H1 (cell line): ENCODE measurements at regions not wholly inside any gene's neighbourhood (a gene's known extent, or its start where the extent isn't known, plus 50 kb on each side); places are given as distances from the start of the nearest gene placed in this dataset.

Experiments
- CTCF ChIA-PET: fragments of 300-600 bp; sonication (Branson Sonifier 250); formaldehyde crosslinking; loops from one replicate; lab custom pipeline; 2021; ENCODE audit not compliant: partially characterized antibody; lab: Charles Lee
- POLR2A ChIA-PET: fragments of 300-600 bp; sonication (Branson Sonifier 250); formaldehyde crosslinking; loops from one replicate; lab custom pipeline; 2021; ENCODE audit warnings: inconsistent platforms; ENCODE audit not compliant: partially characterized antibody; lab: Charles Lee
- DNase-seq, 2 experiments: peaks; one replicate each; pipeline versions ENCODE4 v3.0.0 to v3.0.0-alpha.2; 2010 to 2022; ENCODE audit warnings: low spot score in 2 of 2, low read depth in 1 of 2, mixed read lengths in 1 of 2
- FAIRE-seq: peaks from 2 replicates; lab custom pipeline; 2011; peaks lifted over from hg19 to GRCh38; lab: Jason Lieb, UNC
- H2AFZ ChIP-seq: 2 replicates; pipeline ENCODE4 v1.8.1; 2012; ENCODE audit warnings: low read length, inconsistent platforms
- H2AK5ac ChIP-seq: 2 replicates; pipeline ENCODE4 v1.6.1; 2013; ENCODE audit warnings: low read depth, low read length
- H2BK120ac ChIP-seq: replicated peaks from 2 replicates; pipeline ENCODE3; 2013; ENCODE audit warnings: low read depth, low read length, inconsistent platforms
- H2BK12ac ChIP-seq: 2 replicates; pipeline ENCODE4 v1.6.1; 2013; ENCODE audit warnings: low read depth, low read length
- H2BK15ac ChIP-seq: 2 replicates; pipeline ENCODE4 v1.6.1; 2013; ENCODE audit warnings: low read length
- H2BK20ac ChIP-seq: 2 replicates; pipeline ENCODE4 v1.6.1; 2013; ENCODE audit warnings: low read length
- H2BK5ac ChIP-seq: 2 replicates; pipeline ENCODE4 v1.6.1; 2013; ENCODE audit warnings: low read depth, low read length
- H3K14ac ChIP-seq: 2 replicates; pipeline ENCODE4 v1.6.1; 2013; ENCODE audit warnings: inconsistent platforms; ENCODE audit not compliant: insufficient read length
- H3K18ac ChIP-seq: 2 replicates; pipeline ENCODE4 v1.6.1; 2013; ENCODE audit warnings: low read length; ENCODE audit errors: extremely low read depth
- H3K23ac ChIP-seq: 2 replicates; pipeline ENCODE4 v1.6.1; 2013; ENCODE audit warnings: inconsistent platforms; ENCODE audit not compliant: insufficient read length
- H3K23me2 ChIP-seq: 2 replicates; pipeline ENCODE4 v1.6.1; 2013; ENCODE audit warnings: low read depth, low read length
- H3K27ac ChIP-seq: 2 replicates; pipeline ENCODE4 v1.6.1; 2011; ENCODE audit warnings: low read depth, low read length, inconsistent platforms
- H3K27me3 ChIP-seq, 4 experiments: replicated peaks in 1 of 4; 1 replicate in 1 of 4; 2 replicates in 3 of 4; pipeline versions ENCODE4 v1.6.1 to v1.8.1; 2011 to 2013; ENCODE audit warnings: low read length in 3 of 4, mild to moderate bottlenecking in 3 of 4, inconsistent platforms in 2 of 4, mixed read lengths in 2 of 4, moderate library complexity in 1 of 4; ENCODE audit not compliant: control insufficient read depth in 3 of 4, insufficient read depth in 3 of 4; ENCODE audit errors: extremely low read depth in 1 of 4
- H3K36me3 ChIP-seq, 4 experiments: 2 replicates each; pipeline versions ENCODE4 v1.6.1 to v1.8.1; 2011 to 2013; ENCODE audit warnings: mild to moderate bottlenecking in 4 of 4, low read length in 3 of 4, moderate library complexity in 2 of 4, control low read depth in 1 of 4, inconsistent platforms in 1 of 4; ENCODE audit not compliant: insufficient read depth in 4 of 4, control insufficient read depth in 2 of 4
- H3K4ac ChIP-seq: replicated peaks from 2 replicates; pipeline ENCODE3; 2013; ENCODE audit warnings: low read length, low read depth, mixed read lengths, inconsistent platforms; ENCODE audit not compliant: insufficient read length
- H3K4me1 ChIP-seq, 4 experiments: replicated peaks in 1 of 4; 1 replicate in 1 of 4; 2 replicates in 3 of 4; pipeline versions ENCODE4 v1.6.1 to v1.8.1; 2011 to 2013; ENCODE audit warnings: low read length in 3 of 4, inconsistent platforms in 2 of 4, mixed read lengths in 1 of 4; ENCODE audit not compliant: insufficient read depth in 4 of 4, control insufficient read depth in 3 of 4
- H3K4me2 ChIP-seq, 2 experiments: 2 replicates each; pipeline versions ENCODE4 v1.6.1 to v1.8.1; 2011 to 2013; ENCODE audit warnings: low read depth in 2 of 2, low read length in 2 of 2, control low read depth in 1 of 2, inconsistent platforms in 1 of 2, mild to moderate bottlenecking in 1 of 2; ENCODE audit not compliant: insufficient read depth in 1 of 2
- H3K4me3 ChIP-seq, 4 experiments: fragments of 200-600, 300-600 bp in 1 of 4; sonication (generic), shearing (Covaris generic), sonication (Bioruptor Twin) in 1 of 4; 2 replicates each; pipeline versions ENCODE4 v1.5.1 to v1.8.1; 2011 to 2016; ENCODE audit warnings: low read length in 4 of 4, low read depth in 3 of 4, control low read depth in 2 of 4, inconsistent platforms in 2 of 4, mild to moderate bottlenecking in 2 of 4, mixed read lengths in 1 of 4, moderate library complexity in 1 of 4; ENCODE audit not compliant: insufficient read depth in 2 of 4; ENCODE audit errors: extremely low read depth in 1 of 4
- H3K56ac ChIP-seq: replicated peaks from 2 replicates; pipeline ENCODE3; 2013; ENCODE audit warnings: low read depth, mild to moderate bottlenecking, mixed read lengths, low read length, inconsistent platforms; ENCODE audit not compliant: insufficient read length
- H3K79me1 ChIP-seq: 2 replicates; pipeline ENCODE4 v1.6.1; 2013; ENCODE audit warnings: low read depth, low read length, control low read depth
- H3K79me2 ChIP-seq, 2 experiments: 2 replicates each; pipeline versions ENCODE4 v1.6.1 to v1.8.1; 2012 to 2013; ENCODE audit warnings: low read length in 2 of 2, mild to moderate bottlenecking in 2 of 2, inconsistent platforms in 1 of 2; ENCODE audit not compliant: insufficient read depth in 2 of 2, control insufficient read depth in 1 of 2
- H3K9ac ChIP-seq, 4 experiments: replicated peaks in 1 of 4; 1 replicate in 1 of 4; 2 replicates in 3 of 4; pipeline versions ENCODE4 v1.6.1 to v1.8.1; 2011 to 2013; ENCODE audit warnings: low read depth in 3 of 4, low read length in 3 of 4, control low read depth in 2 of 4, mild to moderate bottlenecking in 2 of 4, moderate library complexity in 2 of 4, inconsistent platforms in 1 of 4; ENCODE audit errors: extremely low read depth in 1 of 4
- H3K9me3 ChIP-seq, 2 experiments: 2 replicates each; pipeline versions ENCODE4 v1.6.1 to v1.8.1; 2012 to 2013; ENCODE audit warnings: mild to moderate bottlenecking in 2 of 2, moderate library complexity in 2 of 2, control low read depth in 1 of 2, inconsistent platforms in 1 of 2, low read depth in 1 of 2, low read length in 1 of 2, mixed read lengths in 1 of 2; ENCODE audit not compliant: insufficient read depth in 2 of 2
- H4K20me1 ChIP-seq, 2 experiments: replicated peaks in 1 of 2; 2 replicates each; pipeline versions ENCODE3 to v1.8.1; 2011 to 2013; ENCODE audit warnings: inconsistent platforms in 2 of 2, low read length in 2 of 2, mild to moderate bottlenecking in 1 of 2; ENCODE audit not compliant: insufficient read depth in 2 of 2, control insufficient read depth in 1 of 2
- H4K5ac ChIP-seq: 2 replicates; pipeline ENCODE4 v1.6.1; 2013; ENCODE audit warnings: low read length, low read depth, mixed read lengths, inconsistent platforms; ENCODE audit not compliant: insufficient read length
- H4K8ac ChIP-seq: 2 replicates; pipeline ENCODE4 v1.8.0; 2013; ENCODE audit warnings: mild to moderate bottlenecking, moderate library complexity, low read length, inconsistent platforms; ENCODE audit not compliant: insufficient read depth; ENCODE audit errors: extremely low read depth
- H4K91ac ChIP-seq: replicated peaks from 2 replicates; pipeline ENCODE3; 2013; ENCODE audit warnings: low read length, mixed read lengths, inconsistent platforms; ENCODE audit not compliant: insufficient read length
- BACH1 ChIP-seq: IDR thresholded peaks from 2 replicates; pipeline ENCODE4 v1.6.1; 2012; ENCODE audit warnings: low read length, improper control_type of control experiment
- CBX5 ChIP-seq: fragments of 300-800, 300-1000 bp; sonication (generic); IDR thresholded peaks from 2 replicates; pipeline ENCODE4 v1.7.1; 2016; ENCODE audit warnings: antibody characterized with exemption, low read length, low read depth
- CEBPB ChIP-seq: IDR thresholded peaks from 2 replicates; pipeline ENCODE4 v1.6.1; 2012; ENCODE audit warnings: low read depth, low read length
- CHD1 ChIP-seq: IDR thresholded peaks from 2 replicates; pipeline ENCODE4 v1.6.1; 2012; ENCODE audit warnings: low read depth, low read length, improper control_type of control experiment
- CREB1 ChIP-seq: IDR thresholded peaks from 2 replicates; pipeline ENCODE4 v1.6.1; 2012; ENCODE audit warnings: inconsistent platforms
- GTF2F1 ChIP-seq: IDR thresholded peaks from 2 replicates; pipeline ENCODE4 v1.6.1; 2012; ENCODE audit warnings: low read depth, low read length, improper control_type of control experiment, borderline replicate concordance
- JUN ChIP-seq: IDR thresholded peaks from 2 replicates; pipeline ENCODE4 v1.6.1; 2011; ENCODE audit warnings: low read depth, mild to moderate bottlenecking, improper control_type of control experiment, low read length
- JUND ChIP-seq: IDR thresholded peaks from 2 replicates; pipeline ENCODE4 v1.6.1; 2011; ENCODE audit warnings: mild to moderate bottlenecking, improper control_type of control experiment, low read length
- KDM5A ChIP-seq: fragments of 200-600 bp; IDR thresholded peaks from 2 replicates; pipeline ENCODE4 v1.7.1; 2012; ENCODE audit warnings: mild to moderate bottlenecking, low read length, inconsistent platforms, mixed read lengths
- NANOG ChIP-seq: IDR thresholded peaks from 2 replicates; pipeline ENCODE4 v1.6.1; 2011; ENCODE audit warnings: low read length, low read depth, mild to moderate bottlenecking, inconsistent platforms; ENCODE audit not compliant: insufficient read depth, poor library complexity, severe bottlenecking
- POLR2AphosphoS5 ChIP-seq: IDR thresholded peaks from 2 replicates; pipeline ENCODE4 v1.6.1; 2011; ENCODE audit warnings: low read depth, low read length
- POU5F1 ChIP-seq: IDR thresholded peaks from 2 replicates; pipeline ENCODE4 v1.6.1; 2011; ENCODE audit warnings: low read depth, mild to moderate bottlenecking, low read length, moderate library complexity
- SP1 ChIP-seq: IDR thresholded peaks from 2 replicates; pipeline ENCODE4 v1.6.1; 2011; ENCODE audit warnings: low read depth, low read length
- SP2 ChIP-seq: IDR thresholded peaks from 2 replicates; pipeline ENCODE4 v1.6.1; 2012; ENCODE audit warnings: mild to moderate bottlenecking, low read length, inconsistent platforms
- SP4 ChIP-seq: IDR thresholded peaks from 2 replicates; pipeline ENCODE4 v1.6.1; 2012; ENCODE audit warnings: low read length, inconsistent platforms
- SRF ChIP-seq: IDR thresholded peaks from 2 replicates; pipeline ENCODE4 v1.6.1; 2011; ENCODE audit warnings: mild to moderate bottlenecking, low read depth, low read length, moderate library complexity
- TEAD4 ChIP-seq: IDR thresholded peaks from 2 replicates; pipeline ENCODE4 v1.6.1; 2012; ENCODE audit warnings: low read depth, low read length, inconsistent platforms, mixed read lengths
- WGBS, 2 experiments: shearing (Covaris generic) in 1 of 2; methylation state at CpG; one replicate each; pipeline versions ENCODE4 v1.1.6 to v1.1.7; 2013 to 2015; ENCODE audit warnings: low lambda C conversion rate in 2 of 2, mixed read lengths in 2 of 2, inconsistent platforms in 1 of 2, low coverage in 1 of 2, missing lambda C conversion rate in 1 of 2; ENCODE audit not compliant: insufficient replicate concordance in 2 of 2, insufficient coverage in 1 of 2, insufficient read length in 1 of 2; ENCODE audit errors: extremely low coverage in 1 of 2, missing lambda C conversion rate in 1 of 2; 5-methylcytosine and 5-hydroxymethylcytosine counted together

GRCh38 chr6:139473731-139474130 lies 99.3 kb upstream of the CITED2 start:
- no peaks in the 10 kb centered on the region for H3K36me3 ChIP-seq
- peak overlapping the region; percentile 58 for H4K5ac ChIP-seq
- no peak overlapping the region for H2AFZ ChIP-seq
- H2BK15ac ChIP-seq, result no peak overlapping the region
- no peaks in the 10 kb centered on the region for H3K9me3 ChIP-seq
- H3K56ac ChIP-seq, result no peak overlapping the region
- no peak overlapping the region for H4K8ac ChIP-seq
- no peak overlapping the region for H2BK5ac ChIP-seq
- no peak overlapping the region for H4K91ac ChIP-seq
- H3K4me1 ChIP-seq, result peaks cover 10 to 26% (median 14%) of the 10 kb centered on the region in 4 experiments
- H3K4me3 ChIP-seq, result peak overlapping the region in 1 of 4 experiments; percentile 18; a peak in 2 of 8 replicates
- H4K20me1 ChIP-seq, result no peaks in the 10 kb centered on the region
- H2BK12ac ChIP-seq, result no peak overlapping the region; the same call in 1 of the 2 replicates
- no peaks in the 10 kb centered on the region for H3K79me2 ChIP-seq
- 73% methylated on average over 2 of the region's 2 CpGs; no CpG with 5 or more reads in 1 of the 2 experiments for WGBS, 2 experiments
- DNase-seq (no peak), FAIRE-seq (no peak)
- no peak overlapping the region for H3K23ac ChIP-seq
- peak overlapping the region; percentile 86; the same call in 1 of the 2 replicates for H3K18ac ChIP-seq
- no peak overlapping the region for H2BK20ac ChIP-seq
- H3K27me3 ChIP-seq, result no peaks in the 10 kb centered on the region
- H3K9ac ChIP-seq, result no peak overlapping the region; a peak in 1 of 7 replicates
- POLR2A ChIA-PET, result interaction anchor here (1.4 to 4.0 kb wide), 3 partner anchors 9 to 99 kb away, joined by 3 to 27 read pairs (median 5); partner anchors contain the start of gene CITED2
- no peaks in the 10 kb centered on the region for H3K79me1 ChIP-seq
- no peak overlapping the region for H2AK5ac ChIP-seq
- H3K14ac ChIP-seq, result no peak overlapping the region
- no peak overlapping the region for H3K4ac ChIP-seq
- CTCF ChIA-PET, result interaction anchor here (0.7 to 0.9 kb wide), 3 partner anchors 78 to 104 kb away, joined by 3 to 4 read pairs (median 4); partner anchors contain the start of gene CITED2
- H3K4me2 ChIP-seq, result peak overlapping the region; percentile 21 to 60; a peak in 2 of 4 replicates
- H3K27ac ChIP-seq, result peak overlapping the region; percentile 64
- no peaks in the 10 kb centered on the region for H3K23me2 ChIP-seq
- H2BK120ac ChIP-seq, result no peak overlapping the region
- TF ChIP-seq KDM5A, result no peak
- no peak for TF ChIP-seq GTF2F1
- TF ChIP-seq CBX5, result no peak
- no peak for TF ChIP-seq BACH1
- TF ChIP-seq CREB1, result no peak
- TF ChIP-seq NANOG, result no peak
- TF ChIP-seq POLR2AphosphoS5, result no peak
- TF ChIP-seq JUND, result no peak
- TF ChIP-seq CEBPB, result no peak
- no peak for TF ChIP-seq SP4
- no peak for TF ChIP-seq SP2
- TF ChIP-seq TEAD4, result no peak
- TF ChIP-seq JUN, result no peak
- no peak for TF ChIP-seq SRF
- TF ChIP-seq POU5F1, result no peak
- TF ChIP-seq SP1, result no peak
- TF ChIP-seq CHD1, result no peak
